Astrocyte (in vitro differentiated cells and primary cell): ENCODE measurements at regions not wholly inside any gene's neighbourhood (a gene's known extent, or its start where the extent isn't known, plus 50 kb on each side); places are given as distances from the start of the nearest gene placed in this dataset.

Experiments
- DNase-seq: peaks from one replicate; pipeline ENCODE4 v3.0.0-alpha.2; 2010; ENCODE audit warnings: low read depth
- FAIRE-seq: peaks from 2 replicates; lab custom pipeline; 2011; peaks lifted over from hg19 to GRCh38; lab: Jason Lieb, UNC
- H2AFZ ChIP-seq: 2 replicates; pipeline ENCODE4 v1.6.0; 2012; ENCODE audit warnings: low read depth, low read length, inconsistent platforms
- H3K27ac ChIP-seq: 2 replicates; pipeline ENCODE4 v1.5.1; 2011; ENCODE audit warnings: low read depth, low read length, inconsistent platforms
- H3K27me3 ChIP-seq: 2 replicates; pipeline ENCODE4 v1.6.0; 2011; ENCODE audit warnings: low read length, inconsistent platforms; ENCODE audit not compliant: insufficient read depth
- H3K36me3 ChIP-seq: 2 replicates; pipeline ENCODE4 v1.5.1; 2011; ENCODE audit warnings: low read length, inconsistent platforms; ENCODE audit not compliant: insufficient read depth
- H3K4me1 ChIP-seq: 2 replicates; pipeline ENCODE4 v1.5.1; 2011; ENCODE audit warnings: low read length, inconsistent platforms; ENCODE audit not compliant: insufficient read depth
- H3K4me2 ChIP-seq: 2 replicates; pipeline ENCODE4 v1.6.0; 2012; ENCODE audit warnings: low read length, inconsistent platforms
- H3K4me3 ChIP-seq: 2 replicates; pipeline ENCODE4 v1.5.1; 2011; ENCODE audit warnings: low read depth, mild to moderate bottlenecking, low read length, inconsistent platforms; ENCODE audit not compliant: insufficient read depth
- H3K79me2 ChIP-seq: 2 replicates; pipeline ENCODE4 v1.6.0; 2012; ENCODE audit warnings: mild to moderate bottlenecking, low read length, inconsistent platforms; ENCODE audit not compliant: insufficient read depth
- H3K9ac ChIP-seq: 2 replicates; pipeline ENCODE4 v1.6.0; 2012; ENCODE audit warnings: mild to moderate bottlenecking, low read length, inconsistent platforms
- H3K9me3 ChIP-seq: 2 replicates; pipeline ENCODE4 v1.5.1; 2012; ENCODE audit warnings: low read depth, mild to moderate bottlenecking, low read length, inconsistent platforms; ENCODE audit not compliant: insufficient read depth
- H4K20me1 ChIP-seq: 2 replicates; pipeline ENCODE4 v1.6.0; 2012; ENCODE audit warnings: low read length, inconsistent platforms; ENCODE audit not compliant: insufficient read depth
- H3K27ac Mint-ChIP-seq: one replicate; pipeline ENCODE4 v1.8.0; 2021; ENCODE audit warnings: mild to moderate bottlenecking, mixed read lengths; ENCODE audit not compliant: unreplicated experiment
- H3K27me3 Mint-ChIP-seq: one replicate; pipeline ENCODE4 v1.8.0; 2021; ENCODE audit warnings: low read depth, mixed read lengths; ENCODE audit not compliant: unreplicated experiment
- H3K36me3 Mint-ChIP-seq: one replicate; pipeline ENCODE4 v1.8.0; 2021; ENCODE audit warnings: low read depth, mixed read lengths; ENCODE audit not compliant: unreplicated experiment
- H3K4me1 Mint-ChIP-seq: one replicate; pipeline ENCODE4 v1.8.0; 2021; ENCODE audit warnings: low read depth, mixed read lengths; ENCODE audit not compliant: unreplicated experiment
- H3K4me3 Mint-ChIP-seq: one replicate; pipeline ENCODE4 v1.8.0; 2021; ENCODE audit warnings: mild to moderate bottlenecking, moderate library complexity, mixed read lengths; ENCODE audit not compliant: unreplicated experiment
- H3K9me3 Mint-ChIP-seq: one replicate; pipeline ENCODE4 v1.8.0; 2021; ENCODE audit warnings: mild to moderate bottlenecking, mixed read lengths; ENCODE audit not compliant: unreplicated experiment
- EZH2 ChIP-seq: IDR thresholded peaks from 2 replicates; pipeline ENCODE4 v1.6.1; 2012; ENCODE audit warnings: mild to moderate bottlenecking, low read length, inconsistent platforms; ENCODE audit not compliant: insufficient read depth
- TF ChIP-seq, protein P1 (sequence below): IDR thresholded peaks from 2 replicates; pipeline ENCODE4 v1.5.1; 2011; ENCODE audit warnings: low read depth, mild to moderate bottlenecking, inconsistent platforms, low read length, moderate library complexity; ENCODE audit not compliant: insufficient read depth

DNA sequence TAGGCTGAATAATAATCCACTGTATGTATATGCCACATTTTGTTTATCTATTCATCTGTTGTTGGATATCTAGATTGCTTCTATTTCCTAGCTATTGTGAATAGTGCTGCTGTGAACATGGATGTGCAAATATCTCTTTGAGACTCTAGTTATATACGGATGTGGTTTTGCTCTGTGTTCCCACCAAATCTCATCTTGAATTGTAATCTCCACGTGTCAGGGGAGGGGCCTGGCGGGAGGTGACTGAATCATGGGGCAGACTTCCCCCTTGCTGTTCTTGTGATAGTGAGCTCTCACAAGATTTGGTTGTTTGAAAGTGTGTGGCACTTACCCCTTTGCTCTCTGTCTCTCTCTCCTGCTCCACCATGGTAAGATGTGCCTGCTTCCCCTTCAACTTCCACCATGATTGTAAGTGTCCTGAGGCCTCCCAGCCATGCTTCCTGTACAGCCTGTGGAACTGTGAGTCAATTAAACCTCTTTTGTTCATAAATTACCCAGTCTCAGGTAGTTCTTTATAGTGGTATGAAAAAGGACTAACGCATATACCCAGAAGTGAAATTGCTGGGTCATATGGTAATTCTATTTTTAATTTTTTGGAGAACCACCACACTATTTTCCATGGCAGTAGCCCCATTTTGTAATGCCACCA is 86.1 kb upstream of the UPP2 start:
- Histone ChIP-seq H3K36me3 (no peaks in the 10 kb centered on the region), H2AFZ (no peak overlapping the region), H3K79me2 (no peaks in the 10 kb centered on the region), H3K27me3 (no peaks in the 10 kb centered on the region), H3K9ac (no peak overlapping the region), H4K20me1 (no peaks in the 10 kb centered on the region), H3K27ac (no peak overlapping the region), H3K4me1 (no peaks in the 10 kb centered on the region), H3K4me3 (no peak overlapping the region), H3K4me2 (no peak overlapping the region), H3K9me3 (no peaks in the 10 kb centered on the region)
- no peak overlapping the region for H3K4me3 Mint-ChIP-seq
- no peaks in the 10 kb centered on the region for H3K36me3 Mint-ChIP-seq
- H3K9me3 Mint-ChIP-seq: no peaks in the 10 kb centered on the region
- no peak overlapping the region for H3K27ac Mint-ChIP-seq
- peaks cover 11% of the 10 kb centered on the region for H3K4me1 Mint-ChIP-seq
- DNase-seq (no peak), FAIRE-seq (peak; percentile 29)
- TF ChIP-seq EZH2: no peak
- TF ChIP-seq, protein P1, sequence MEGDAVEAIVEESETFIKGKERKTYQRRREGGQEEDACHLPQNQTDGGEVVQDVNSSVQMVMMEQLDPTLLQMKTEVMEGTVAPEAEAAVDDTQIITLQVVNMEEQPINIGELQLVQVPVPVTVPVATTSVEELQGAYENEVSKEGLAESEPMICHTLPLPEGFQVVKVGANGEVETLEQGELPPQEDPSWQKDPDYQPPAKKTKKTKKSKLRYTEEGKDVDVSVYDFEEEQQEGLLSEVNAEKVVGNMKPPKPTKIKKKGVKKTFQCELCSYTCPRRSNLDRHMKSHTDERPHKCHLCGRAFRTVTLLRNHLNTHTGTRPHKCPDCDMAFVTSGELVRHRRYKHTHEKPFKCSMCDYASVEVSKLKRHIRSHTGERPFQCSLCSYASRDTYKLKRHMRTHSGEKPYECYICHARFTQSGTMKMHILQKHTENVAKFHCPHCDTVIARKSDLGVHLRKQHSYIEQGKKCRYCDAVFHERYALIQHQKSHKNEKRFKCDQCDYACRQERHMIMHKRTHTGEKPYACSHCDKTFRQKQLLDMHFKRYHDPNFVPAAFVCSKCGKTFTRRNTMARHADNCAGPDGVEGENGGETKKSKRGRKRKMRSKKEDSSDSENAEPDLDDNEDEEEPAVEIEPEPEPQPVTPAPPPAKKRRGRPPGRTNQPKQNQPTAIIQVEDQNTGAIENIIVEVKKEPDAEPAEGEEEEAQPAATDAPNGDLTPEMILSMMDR: no peak
- no peaks in the 10 kb centered on the region for H3K27me3 Mint-ChIP-seq

DNA sequence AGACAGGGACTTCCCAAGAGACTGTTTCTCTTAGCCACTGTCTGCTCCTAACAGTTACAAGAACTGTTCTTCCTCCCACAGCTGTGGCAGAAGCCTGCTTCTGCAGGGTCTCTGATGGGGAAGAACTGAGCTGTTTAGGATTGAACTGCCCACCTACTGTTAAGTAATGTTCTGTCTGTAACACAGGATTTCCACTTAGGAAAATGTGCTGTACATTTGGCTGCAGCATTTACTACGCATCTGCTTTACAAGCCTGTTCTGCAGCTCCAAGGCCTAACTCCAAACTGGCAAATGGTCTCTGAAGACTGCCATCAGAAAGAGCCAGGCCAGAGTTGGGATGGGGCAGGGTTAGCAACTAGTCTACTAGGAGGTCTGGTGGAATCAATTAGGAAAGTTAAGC is 87.8 kb upstream of the UPP2 start:
- Mint-ChIP-seq H3K36me3 (no peaks in the 10 kb centered on the region), H3K27me3 (no peaks in the 10 kb centered on the region), H3K4me3 (no peak overlapping the region), H3K4me1 (peaks cover 13% of the 10 kb centered on the region), H3K27ac (no peak overlapping the region), H3K9me3 (no peaks in the 10 kb centered on the region)
- Histone ChIP-seq H2AFZ (no peak overlapping the region), H3K27ac (no peak overlapping the region), H3K4me1 (no peaks in the 10 kb centered on the region), H3K4me2 (no peak overlapping the region), H3K79me2 (no peaks in the 10 kb centered on the region), H3K9ac (no peak overlapping the region), H4K20me1 (no peaks in the 10 kb centered on the region), H3K4me3 (no peak overlapping the region), H3K27me3 (no peaks in the 10 kb centered on the region), H3K36me3 (no peaks in the 10 kb centered on the region), H3K9me3 (no peaks in the 10 kb centered on the region)
- FAIRE-seq (no peak), DNase-seq (no peak)
- TF ChIP-seq, protein P1: no peak
- no peak for TF ChIP-seq EZH2

DNA sequence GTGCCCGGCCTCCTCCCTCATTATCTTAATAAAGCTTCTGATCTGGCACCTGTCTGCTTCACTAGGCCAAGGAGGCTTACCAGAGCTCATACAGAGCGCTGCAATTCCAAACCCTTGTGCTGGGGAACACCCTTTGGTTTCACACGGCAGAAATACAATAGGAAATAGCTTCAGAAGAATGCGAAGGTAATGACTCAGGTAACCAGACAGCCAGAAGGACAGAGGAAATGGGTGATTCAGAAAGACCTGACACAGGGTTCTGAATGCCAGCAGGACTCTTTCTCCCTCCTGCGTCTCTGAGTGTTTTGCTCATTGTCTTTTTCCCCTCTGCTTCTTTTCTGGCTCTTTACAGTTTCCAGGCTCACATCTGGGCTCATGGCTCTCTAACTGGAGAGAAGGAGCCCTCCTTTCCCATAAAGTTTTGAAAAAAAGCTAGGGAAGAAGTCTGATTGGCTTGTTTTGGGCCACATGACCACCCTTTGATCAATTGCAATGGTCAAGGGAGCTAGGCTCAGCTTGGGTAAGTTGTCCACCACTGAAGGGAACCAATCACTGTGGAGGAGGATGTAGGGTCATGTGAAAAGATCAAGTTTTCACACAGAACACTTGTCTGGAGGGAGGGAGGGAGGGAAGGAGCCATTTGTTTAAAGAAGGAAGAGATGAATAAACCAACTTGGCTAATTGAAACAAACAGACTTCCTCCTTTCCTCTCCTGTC is 90.5 kb upstream of the UPP2 start:
- H3K9me3 ChIP-seq: no peaks in the 10 kb centered on the region
- no peaks in the 10 kb centered on the region for H3K79me2 ChIP-seq
- FAIRE-seq: no peak
- Mint-ChIP-seq H3K9me3 (no peaks in the 10 kb centered on the region), H3K4me3 (no peak overlapping the region), H3K27me3 (no peaks in the 10 kb centered on the region), H3K27ac (no peak overlapping the region), H3K4me1 (peaks cover 13% of the 10 kb centered on the region), H3K36me3 (no peaks in the 10 kb centered on the region)
- H3K4me3 ChIP-seq: no peak overlapping the region
- H3K27ac ChIP-seq: no peak overlapping the region
- no peak overlapping the region for H2AFZ ChIP-seq
- no peak for TF ChIP-seq EZH2
- TF ChIP-seq, protein P1: no peak
- H4K20me1 ChIP-seq: no peaks in the 10 kb centered on the region
- no peaks in the 10 kb centered on the region for H3K4me1 ChIP-seq
- DNase-seq: peak; percentile 10
- H3K27me3 ChIP-seq: no peaks in the 10 kb centered on the region
- no peak overlapping the region for H3K4me2 ChIP-seq
- no peaks in the 10 kb centered on the region for H3K36me3 ChIP-seq
- no peak overlapping the region for H3K9ac ChIP-seq
